HEK293 (cell line): ENCODE measurements at regions not wholly inside any gene's neighbourhood (a gene's known extent, or its start where the extent isn't known, plus 50 kb on each side); places are given as distances from the start of the nearest gene placed in this dataset.

Source experiments
- HOXA7 ChIP-seq: sonication (generic); formaldehyde crosslinking; IDR thresholded peaks from 2 replicates; pipeline ENCODE4 v1.8.1; 2022; ENCODE audit warnings: missing genetic modification reagents, borderline replicate concordance
- ZNF350 ChIP-seq: fragments of 450-650 bp; formaldehyde crosslinking; IDR thresholded peaks from 2 replicates; pipeline ENCODE4 v1.5.0; 2017; ENCODE audit warnings: missing biosample characterization, mild to moderate bottlenecking, missing genetic modification characterization
- TF ChIP-seq, protein P1 (sequence below): fragments of 450-650 bp; formaldehyde crosslinking; IDR thresholded peaks from 2 replicates; pipeline ENCODE4 v1.5.1; 2016; ENCODE audit warnings: missing biosample characterization, missing genetic modification characterization

DNA sequence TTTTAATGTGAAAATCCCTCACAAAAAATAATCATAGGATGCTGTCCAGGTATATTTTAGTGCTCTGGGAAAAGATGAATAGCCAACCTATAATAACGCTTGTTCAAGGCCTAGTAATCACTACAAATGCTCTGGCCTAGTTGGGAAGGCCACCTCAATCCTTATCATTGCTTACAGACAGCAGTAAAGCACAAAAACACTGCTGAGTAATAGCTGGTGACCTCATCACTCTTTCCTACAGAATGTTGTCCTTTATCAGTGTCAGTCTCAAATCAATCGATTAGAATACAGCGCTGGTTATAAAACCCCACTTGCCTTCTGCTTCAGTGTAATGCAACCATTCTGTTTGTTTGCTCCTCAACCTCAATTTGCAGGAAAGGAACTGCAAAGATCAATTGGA is 72.6 kb upstream of the STEAP1 start:
- TF ChIP-seq HOXA7 (no peak), ZNF350 (tag by site-specific recombination) (no peak)
- TF ChIP-seq, protein P1, sequence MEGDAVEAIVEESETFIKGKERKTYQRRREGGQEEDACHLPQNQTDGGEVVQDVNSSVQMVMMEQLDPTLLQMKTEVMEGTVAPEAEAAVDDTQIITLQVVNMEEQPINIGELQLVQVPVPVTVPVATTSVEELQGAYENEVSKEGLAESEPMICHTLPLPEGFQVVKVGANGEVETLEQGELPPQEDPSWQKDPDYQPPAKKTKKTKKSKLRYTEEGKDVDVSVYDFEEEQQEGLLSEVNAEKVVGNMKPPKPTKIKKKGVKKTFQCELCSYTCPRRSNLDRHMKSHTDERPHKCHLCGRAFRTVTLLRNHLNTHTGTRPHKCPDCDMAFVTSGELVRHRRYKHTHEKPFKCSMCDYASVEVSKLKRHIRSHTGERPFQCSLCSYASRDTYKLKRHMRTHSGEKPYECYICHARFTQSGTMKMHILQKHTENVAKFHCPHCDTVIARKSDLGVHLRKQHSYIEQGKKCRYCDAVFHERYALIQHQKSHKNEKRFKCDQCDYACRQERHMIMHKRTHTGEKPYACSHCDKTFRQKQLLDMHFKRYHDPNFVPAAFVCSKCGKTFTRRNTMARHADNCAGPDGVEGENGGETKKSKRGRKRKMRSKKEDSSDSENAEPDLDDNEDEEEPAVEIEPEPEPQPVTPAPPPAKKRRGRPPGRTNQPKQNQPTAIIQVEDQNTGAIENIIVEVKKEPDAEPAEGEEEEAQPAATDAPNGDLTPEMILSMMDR (tag by site-specific recombination): no peak
